ENCODE measurements at regions not wholly inside any gene's neighbourhood (a gene's known extent, or its start where the extent isn't known, plus 50 kb on each side); places are given as distances from the start of the nearest gene placed in this dataset.

DNA sequence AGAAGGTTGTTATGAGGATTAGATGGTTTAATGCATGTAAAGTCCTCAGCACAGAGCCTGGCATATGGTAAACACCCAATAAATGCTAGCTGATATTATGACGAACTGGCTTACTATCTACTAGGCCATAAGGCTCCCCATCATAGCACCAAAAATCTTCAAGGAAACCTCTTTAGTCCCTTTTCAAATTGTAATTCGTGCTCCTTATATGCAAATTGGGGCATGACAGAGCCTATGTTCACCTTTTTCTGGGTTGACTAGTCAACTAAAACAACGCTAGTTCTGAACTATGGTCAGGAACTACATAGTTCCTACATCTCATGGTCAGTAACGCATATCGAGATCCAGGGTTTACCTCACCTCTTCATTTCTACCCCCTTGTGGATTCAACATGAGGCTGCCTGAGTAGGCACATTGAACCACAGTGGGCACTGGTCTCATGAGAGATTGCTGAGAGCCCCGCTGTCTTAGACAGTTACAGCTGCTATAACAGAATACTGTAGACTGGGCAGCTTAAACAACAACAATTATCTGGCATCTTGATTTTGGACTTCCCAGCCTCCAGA is 97.2 kb upstream of the TNFAIP3 start:
- TF ChIP-seq CTCF (conservative IDR thresholded peaks at IDR 0.05; ENCODE audit: low read depth, low read length) (no peak), MAFK (IDR thresholded peaks at IDR 0.05; ENCODE audit: low read depth, low read length) (no peak), MAZ (IDR thresholded peaks at IDR 0.05; ENCODE audit: borderline replicate concordance, low read depth, low read length) (no peak), POLR2A (IDR thresholded peaks at IDR 0.05; ENCODE audit: low read depth, low read length) (no peak), CEBPB (IDR thresholded peaks at IDR 0.05; ENCODE audit: low read depth, low read length) (no peak), SMC3 (IDR thresholded peaks at IDR 0.05; ENCODE audit: low read depth, low read length) (no peak), RCOR1 (IDR thresholded peaks at IDR 0.05; ENCODE audit: insufficient replicate concordance, low read length) (no peak), BHLHE40 (IDR thresholded peaks at IDR 0.05; ENCODE audit: low read depth, low read length) (no peak), USF2 (IDR thresholded peaks at IDR 0.05; ENCODE audit: low read depth, low read length) (no peak), RAD21 (IDR thresholded peaks at IDR 0.05; ENCODE audit: low read length) (no peak), FOS (IDR thresholded peaks at IDR 0.05; ENCODE audit: low read depth, low read length) (no peak)
